Neural cell (in vitro differentiated cells): ENCODE measurements at regions not wholly inside any gene's neighbourhood (a gene's known extent, or its start where the extent isn't known, plus 50 kb on each side); places are given as distances from the start of the nearest gene placed in this dataset.

Source experiments
- H2AFZ ChIP-seq: fragments of 200-600, 300-800 bp; sonication (generic), shearing (Covaris generic); 2 replicates; pipeline ENCODE4 v1.6.0; 2014; ENCODE audit warnings: low read depth, mild to moderate bottlenecking, antibody characterized with exemption, low read length, moderate library complexity
- H3F3A ChIP-seq: fragments of 200-600 bp; shearing (Covaris generic); 2 replicates; pipeline ENCODE4 v1.6.1; 2016; ENCODE audit warnings: mild to moderate bottlenecking, moderate library complexity, mixed read lengths, antibody characterized with exemption, low read length; ENCODE audit not compliant: insufficient read depth, poor library complexity, severe bottlenecking
- H3K27ac ChIP-seq: fragments of 200-600, 300-800 bp; sonication (generic), shearing (Covaris generic); 2 replicates; pipeline ENCODE4 v1.5.1; 2014; ENCODE audit warnings: mild to moderate bottlenecking, low read length, moderate library complexity
- H3K27me3 ChIP-seq: fragments of 300-800, 200-600 bp; sonication (generic), shearing (Covaris generic); 2 replicates; pipeline ENCODE4 v1.6.0; 2014; ENCODE audit warnings: mild to moderate bottlenecking, low read depth, low read length, moderate library complexity; ENCODE audit not compliant: insufficient read depth
- H3K36me3 ChIP-seq: fragments of 300-800, 200-600 bp; sonication (generic), shearing (Covaris generic); 2 replicates; pipeline ENCODE4 v1.5.1; 2014; ENCODE audit warnings: mild to moderate bottlenecking, antibody characterized with exemption, low read length, moderate library complexity; ENCODE audit not compliant: insufficient read depth
- H3K4me2 ChIP-seq: fragments of 300-800, 200-600 bp; sonication (generic), shearing (Covaris generic); 2 replicates; pipeline ENCODE4 v1.6.0; 2014; ENCODE audit warnings: mild to moderate bottlenecking, low read length
- H3K4me3 ChIP-seq: fragments of 300-800, 200-600 bp; sonication (generic), shearing (Covaris generic); 2 replicates; pipeline ENCODE4 v1.5.1; 2014; ENCODE audit warnings: mild to moderate bottlenecking, low read length, moderate library complexity
- H3K79me2 ChIP-seq: fragments of 200-600 bp; shearing (Covaris generic); replicated peaks from 2 replicates; pipeline ENCODE4 v1.6.0; 2014; ENCODE audit warnings: mild to moderate bottlenecking, low read length, moderate library complexity; ENCODE audit not compliant: insufficient read depth
- H3K9ac ChIP-seq: fragments of 300-800, 200-600 bp; sonication (generic), shearing (Covaris generic); 2 replicates; pipeline ENCODE4 v1.6.1; 2016; ENCODE audit warnings: mild to moderate bottlenecking, low read length, mixed read lengths
- H3K9me2 ChIP-seq: fragments of 200-600 bp; shearing (Covaris generic); 2 replicates; pipeline ENCODE4 v1.6.1; 2016; ENCODE audit warnings: mild to moderate bottlenecking, low read length, mixed read lengths; ENCODE audit not compliant: insufficient read depth
- H3K9me3 ChIP-seq: fragments of 200-600, 300-800 bp; sonication (generic), shearing (Covaris generic); 2 replicates; pipeline ENCODE4 v1.6.1; 2016; ENCODE audit warnings: mild to moderate bottlenecking, mixed run types, low read length, moderate library complexity, mixed read lengths
- H4K20me1 ChIP-seq: fragments of 200-600 bp; shearing (Covaris generic); 2 replicates; pipeline ENCODE4 v1.6.1; 2016; ENCODE audit warnings: mild to moderate bottlenecking, mixed run types; ENCODE audit not compliant: insufficient read depth
- EP300 ChIP-seq: fragments of 450-650 bp; conservative IDR thresholded peaks from 2 replicates; pipeline ENCODE4 v1.6.1; 2014; ENCODE audit warnings: antibody characterized with exemption, mild to moderate bottlenecking, moderate library complexity; ENCODE audit not compliant: poor library complexity, severe bottlenecking
- EZH2 ChIP-seq: fragments of 200-600, 300-800 bp; shearing (Covaris generic), sonication (generic); IDR thresholded peaks from 2 replicates; pipeline ENCODE4 v1.6.1; 2014; ENCODE audit warnings: antibody characterized with exemption, low read length, borderline replicate concordance, mild to moderate bottlenecking; ENCODE audit not compliant: insufficient read depth, poor library complexity, severe bottlenecking
- MXI1 ChIP-seq: fragments of 450-650 bp; conservative IDR thresholded peaks from 2 replicates; pipeline ENCODE4 v1.6.1; 2014; ENCODE audit warnings: antibody characterized with exemption, mild to moderate bottlenecking; ENCODE audit not compliant: poor library complexity, severe bottlenecking
- POLR2AphosphoS5 ChIP-seq: IDR thresholded peaks from 2 replicates; pipeline ENCODE4 v1.6.1; 2012
- RAD21 ChIP-seq: fragments of 450-650 bp; conservative IDR thresholded peaks from 2 replicates; pipeline ENCODE4 v1.6.1; 2014; ENCODE audit warnings: antibody characterized with exemption, mild to moderate bottlenecking, moderate library complexity
- SMC3 ChIP-seq: fragments of 450-650 bp; conservative IDR thresholded peaks from 2 replicates; pipeline ENCODE4 v1.6.1; 2014; ENCODE audit warnings: antibody characterized with exemption, mild to moderate bottlenecking, moderate library complexity; ENCODE audit not compliant: poor library complexity
- TAF1 ChIP-seq: IDR thresholded peaks from 2 replicates; pipeline ENCODE4 v1.6.1; 2012; ENCODE audit warnings: low read depth
- TF ChIP-seq, protein P1 (sequence below): fragments of 450-650 bp; IDR thresholded peaks from 2 replicates; pipeline ENCODE4 v1.5.1; 2014; ENCODE audit warnings: antibody characterized with exemption, mild to moderate bottlenecking, moderate library complexity; ENCODE audit not compliant: poor library complexity, severe bottlenecking
- TF ChIP-seq, protein P2 (sequence below): IDR thresholded peaks from 2 replicates; pipeline ENCODE4 v1.6.1; 2012; ENCODE audit warnings: borderline replicate concordance

DNA sequence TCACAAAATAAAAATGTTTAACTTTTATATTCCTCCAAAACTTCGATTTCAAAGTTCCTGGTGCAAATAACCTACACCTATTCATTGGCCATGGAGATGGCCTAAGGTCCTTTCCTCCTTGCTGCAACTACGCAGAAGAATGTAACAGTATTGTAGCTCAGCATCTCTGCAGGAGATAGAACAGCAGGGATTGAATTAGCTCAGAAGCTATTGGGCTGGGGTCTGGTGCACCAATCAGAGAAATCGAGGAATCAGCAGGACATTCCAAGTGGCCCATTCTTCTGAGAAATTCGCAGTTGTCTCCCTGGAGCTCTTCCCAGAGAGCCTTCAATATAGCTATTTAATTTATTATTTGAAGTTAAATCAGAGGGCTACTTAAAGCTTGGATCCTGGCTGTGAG is 560.6 kb downstream of the GATA3 start:
- Histone ChIP-seq H3K4me2 (no peak overlapping the region), H2AFZ (no peak overlapping the region)

DNA sequence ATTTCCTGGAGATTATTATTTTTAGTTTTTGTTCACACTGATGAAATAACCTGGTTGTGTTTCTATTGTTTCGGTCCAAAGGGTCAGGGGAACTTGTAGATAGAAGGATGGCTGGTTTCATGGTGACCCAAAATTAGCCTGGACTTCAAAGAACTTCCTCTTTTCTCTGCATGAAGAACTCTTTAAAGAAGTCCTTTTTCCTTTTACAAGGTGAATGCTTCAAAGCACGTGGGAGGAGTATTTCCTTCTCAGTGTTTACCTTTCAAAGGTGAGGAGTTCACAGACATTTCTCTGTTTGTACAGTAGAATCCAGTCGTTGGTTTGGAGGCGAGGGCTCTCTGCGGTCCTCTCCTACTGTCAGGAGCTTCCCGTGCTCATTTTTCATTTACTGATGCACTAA is 561.7 kb downstream of the GATA3 start:
- H3K27ac ChIP-seq: no peak overlapping the region
- no peak for TF ChIP-seq RAD21
- TF ChIP-seq EP300: no peak
- TF ChIP-seq, protein P1, sequence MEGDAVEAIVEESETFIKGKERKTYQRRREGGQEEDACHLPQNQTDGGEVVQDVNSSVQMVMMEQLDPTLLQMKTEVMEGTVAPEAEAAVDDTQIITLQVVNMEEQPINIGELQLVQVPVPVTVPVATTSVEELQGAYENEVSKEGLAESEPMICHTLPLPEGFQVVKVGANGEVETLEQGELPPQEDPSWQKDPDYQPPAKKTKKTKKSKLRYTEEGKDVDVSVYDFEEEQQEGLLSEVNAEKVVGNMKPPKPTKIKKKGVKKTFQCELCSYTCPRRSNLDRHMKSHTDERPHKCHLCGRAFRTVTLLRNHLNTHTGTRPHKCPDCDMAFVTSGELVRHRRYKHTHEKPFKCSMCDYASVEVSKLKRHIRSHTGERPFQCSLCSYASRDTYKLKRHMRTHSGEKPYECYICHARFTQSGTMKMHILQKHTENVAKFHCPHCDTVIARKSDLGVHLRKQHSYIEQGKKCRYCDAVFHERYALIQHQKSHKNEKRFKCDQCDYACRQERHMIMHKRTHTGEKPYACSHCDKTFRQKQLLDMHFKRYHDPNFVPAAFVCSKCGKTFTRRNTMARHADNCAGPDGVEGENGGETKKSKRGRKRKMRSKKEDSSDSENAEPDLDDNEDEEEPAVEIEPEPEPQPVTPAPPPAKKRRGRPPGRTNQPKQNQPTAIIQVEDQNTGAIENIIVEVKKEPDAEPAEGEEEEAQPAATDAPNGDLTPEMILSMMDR: no peak
- no peak for TF ChIP-seq TAF1
- TF ChIP-seq, protein P2, sequence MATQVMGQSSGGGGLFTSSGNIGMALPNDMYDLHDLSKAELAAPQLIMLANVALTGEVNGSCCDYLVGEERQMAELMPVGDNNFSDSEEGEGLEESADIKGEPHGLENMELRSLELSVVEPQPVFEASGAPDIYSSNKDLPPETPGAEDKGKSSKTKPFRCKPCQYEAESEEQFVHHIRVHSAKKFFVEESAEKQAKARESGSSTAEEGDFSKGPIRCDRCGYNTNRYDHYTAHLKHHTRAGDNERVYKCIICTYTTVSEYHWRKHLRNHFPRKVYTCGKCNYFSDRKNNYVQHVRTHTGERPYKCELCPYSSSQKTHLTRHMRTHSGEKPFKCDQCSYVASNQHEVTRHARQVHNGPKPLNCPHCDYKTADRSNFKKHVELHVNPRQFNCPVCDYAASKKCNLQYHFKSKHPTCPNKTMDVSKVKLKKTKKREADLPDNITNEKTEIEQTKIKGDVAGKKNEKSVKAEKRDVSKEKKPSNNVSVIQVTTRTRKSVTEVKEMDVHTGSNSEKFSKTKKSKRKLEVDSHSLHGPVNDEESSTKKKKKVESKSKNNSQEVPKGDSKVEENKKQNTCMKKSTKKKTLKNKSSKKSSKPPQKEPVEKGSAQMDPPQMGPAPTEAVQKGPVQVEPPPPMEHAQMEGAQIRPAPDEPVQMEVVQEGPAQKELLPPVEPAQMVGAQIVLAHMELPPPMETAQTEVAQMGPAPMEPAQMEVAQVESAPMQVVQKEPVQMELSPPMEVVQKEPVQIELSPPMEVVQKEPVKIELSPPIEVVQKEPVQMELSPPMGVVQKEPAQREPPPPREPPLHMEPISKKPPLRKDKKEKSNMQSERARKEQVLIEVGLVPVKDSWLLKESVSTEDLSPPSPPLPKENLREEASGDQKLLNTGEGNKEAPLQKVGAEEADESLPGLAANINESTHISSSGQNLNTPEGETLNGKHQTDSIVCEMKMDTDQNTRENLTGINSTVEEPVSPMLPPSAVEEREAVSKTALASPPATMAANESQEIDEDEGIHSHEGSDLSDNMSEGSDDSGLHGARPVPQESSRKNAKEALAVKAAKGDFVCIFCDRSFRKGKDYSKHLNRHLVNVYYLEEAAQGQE: no peak
- no peak for TF ChIP-seq MXI1
- no peak for TF ChIP-seq POLR2AphosphoS5
- no peak for TF ChIP-seq SMC3
- no peak for TF ChIP-seq EZH2
- no peaks in the 10 kb centered on the region for H3K79me2 ChIP-seq
- H2AFZ ChIP-seq: no peak overlapping the region
- H3K4me3 ChIP-seq: no peak overlapping the region
- no peaks in the 10 kb centered on the region for H3F3A ChIP-seq
- no peaks in the 10 kb centered on the region for H3K9me2 ChIP-seq
- no peak overlapping the region for H3K4me2 ChIP-seq
- no peaks in the 10 kb centered on the region for H4K20me1 ChIP-seq
- no peak overlapping the region for H3K9ac ChIP-seq
- H3K27me3 ChIP-seq: no peaks in the 10 kb centered on the region
- H3K9me3 ChIP-seq: no peaks in the 10 kb centered on the region
- H3K36me3 ChIP-seq: no peaks in the 10 kb centered on the region

More for the DNA sequence above, 560.6 kb downstream of the GATA3 start:
- H3K27ac ChIP-seq: no peak overlapping the region
- no peaks in the 10 kb centered on the region for H3K79me2 ChIP-seq
- H3K4me3 ChIP-seq: no peak overlapping the region
- no peaks in the 10 kb centered on the region for H3K27me3 ChIP-seq
- no peaks in the 10 kb centered on the region for H3K9me2 ChIP-seq
- H4K20me1 ChIP-seq: no peaks in the 10 kb centered on the region
- H3K9me3 ChIP-seq: no peaks in the 10 kb centered on the region
- H3K9ac ChIP-seq: no peak overlapping the region
- TF ChIP-seq EP300 (no peak), MXI1 (no peak), EZH2 (no peak), TAF1 (no peak), RAD21 (no peak), SMC3 (no peak), POLR2AphosphoS5 (no peak)
- TF ChIP-seq, protein P2: no peak
- TF ChIP-seq, protein P1: no peak
- no peaks in the 10 kb centered on the region for H3K36me3 ChIP-seq
- H3F3A ChIP-seq: no peaks in the 10 kb centered on the region
